Psoas muscle (tissue), 7 donors: ENCODE measurements at regions not wholly inside any gene's neighbourhood (a gene's known extent, or its start where the extent isn't known, plus 50 kb on each side); places are given as distances from the start of the nearest gene placed in this dataset.

Source experiments
- ATAC-seq, 4 donors: fragments of 200-7000 bp; cut with Tn5 transposase; one replicate each; pipeline ENCODE4 v1.9.1; 2020; ENCODE audit warnings: moderate library complexity in 3 of 4, mild to moderate bottlenecking in 2 of 4
- DNase-seq, 2 donors: peaks; one replicate each; pipeline ENCODE4 v3.0.0-alpha.2; 2020
- H3K27ac ChIP-seq: fragments of 200-600 bp; one replicate; pipeline ENCODE4 v1.8.0; 2022
- H3K27me3 ChIP-seq, 3 donors: fragments of 200-600 bp in 1 of 3; one replicate each; pipeline versions ENCODE4 v1.6.1 to v1.8.0; 2013 to 2022; ENCODE audit warnings: low read length in 2 of 3, mild to moderate bottlenecking in 2 of 3, moderate library complexity in 1 of 3; ENCODE audit not compliant: insufficient read depth in 3 of 3
- H3K36me3 ChIP-seq, 2 donors: fragments of 200-600 bp in 1 of 2; one replicate each; pipeline versions ENCODE4 v1.6.1 to v1.8.0; 2013 to 2022; ENCODE audit warnings: low read depth in 1 of 2, mild to moderate bottlenecking in 1 of 2, moderate library complexity in 1 of 2; ENCODE audit not compliant: insufficient read depth in 1 of 2
- H3K4me1 ChIP-seq: fragments of 200-600 bp; one replicate; pipeline ENCODE4 v1.8.0; 2022
- H3K4me3 ChIP-seq: fragments of 200-600 bp; one replicate; pipeline ENCODE4 v1.8.0; 2022; ENCODE audit warnings: mild to moderate bottlenecking
- H3K9me3 ChIP-seq: fragments of 200-600 bp; one replicate; pipeline ENCODE4 v1.8.0; 2022
- CTCF ChIP-seq: fragments of 200-600 bp; IDR thresholded peaks from one replicate; pipeline ENCODE4 v1.8.0; 2022; ENCODE audit warnings: antibody characterized with exemption
- WGBS, 3 donors: extraction: QIAGEN DNeasy Blood & Tissue Kit; methylation state at CpG; one replicate each; pipeline versions ENCODE4 v1.1.6 to v1.1.7; 2013; 5-methylcytosine and 5-hydroxymethylcytosine counted together
- intact Hi-C, 2 donors: fragments of 100-400 bp; cut with DNase I; formaldehyde crosslinking; loops; one replicate each; pipeline versions ENCODE4 v1.11.0 to v1.14.2; 2022
- donor health status: healthy with polysubstance abuse.
- donor health status: DM: no; HTN: no; CAD: no; lungs with moderate emphysema.
- donor health status: Bipolar disorder and iron deficiency.
- donor health status: healthy.
- donor health status: DM: yes; HTN: yes; CAD: no.
- donor health status: DM: no; HTN: no; CAD: no.
- donor health status: DM: yes; HTN: yes; CAD: no.

- Histone ChIP-seq H3K4me3 (no peak overlapping the region), H3K9me3 (no peaks in the 10 kb centered on the region), H3K27me3 (no peaks in the 10 kb centered on the region), H3K4me1 (no peaks in the 10 kb centered on the region), H3K27ac (no peak overlapping the region), H3K36me3 (no peaks in the 10 kb centered on the region)
- no peak for DNase-seq
- intact Hi-C loops: no loop called here
- no peak for TF ChIP-seq CTCF
- 33 to 61% (median 36%) methylated on average over 3 of the region's 3 CpGs for WGBS, 3 donors
- peak in 2 of 4 donors; percentile 54 to 57 for ATAC-seq
Measured at GRCh38 chr6:4345543-4345942, 210.2 kb upstream of the ECI2 start.

- no peak for ATAC-seq
Measured at GRCh38 chr6:4344317-4344899, 209.0 kb upstream of the ECI2 start.

GRCh38 chr6:4342407-4343137 lies 207.2 kb upstream of the ECI2 start:
- H3K4me3 ChIP-seq: no peak overlapping the region
- H3K27me3 ChIP-seq: no peaks in the 10 kb centered on the region
- intact Hi-C loops: no loop called here
- no peaks in the 10 kb centered on the region for H3K9me3 ChIP-seq
- DNase-seq (no peak), ATAC-seq (no peak)
- 90 to 97% (median 91%) methylated on average over 4 of the region's 4 CpGs for WGBS, 3 donors
- H3K4me1 ChIP-seq: no peaks in the 10 kb centered on the region
- no peak overlapping the region for H3K27ac ChIP-seq
- TF ChIP-seq CTCF: no peak
- no peaks in the 10 kb centered on the region for H3K36me3 ChIP-seq

More at GRCh38 chr6:4344317-4344899, 209.0 kb upstream of the ECI2 start:
- DNase-seq: no peak
- intact Hi-C loops: no loop called here
- H3K9me3 ChIP-seq: no peaks in the 10 kb centered on the region
- no peak for TF ChIP-seq CTCF
- no peaks in the 10 kb centered on the region for H3K27me3 ChIP-seq
- H3K36me3 ChIP-seq: no peaks in the 10 kb centered on the region
- H3K27ac ChIP-seq: no peak overlapping the region
- H3K4me1 ChIP-seq: no peaks in the 10 kb centered on the region
- no peak overlapping the region for H3K4me3 ChIP-seq
- 69 to 80% (median 70%) methylated on average over 10 of the region's 10 CpGs for WGBS, 3 donors

GRCh38 chr6:4341078-4341797 lies 205.9 kb upstream of the ECI2 start:
- ATAC-seq: no peak

More at GRCh38 chr6:4341078-4341797, 205.9 kb upstream of the ECI2 start:
- intact Hi-C loops: no loop called here
- no peak for TF ChIP-seq CTCF
- H3K4me3 ChIP-seq: no peak overlapping the region
- no peak overlapping the region for H3K27ac ChIP-seq
- no peaks in the 10 kb centered on the region for H3K9me3 ChIP-seq
- DNase-seq: no peak
- H3K4me1 ChIP-seq: no peaks in the 10 kb centered on the region
- 82 to 89% (median 83%) methylated on average over 5 of the region's 5 CpGs for WGBS, 3 donors
- no peaks in the 10 kb centered on the region for H3K36me3 ChIP-seq
- H3K27me3 ChIP-seq: no peaks in the 10 kb centered on the region
